Activated T-helper 1 cell treated with anti-CD3 and anti-CD28 coated beads, Interleukin-2, amount 50 U/mL, for 16 hours (primary cell): ENCODE measurements at regions not wholly inside any gene's neighbourhood (a gene's known extent, or its start where the extent isn't known, plus 50 kb on each side); places are given as distances from the start of the nearest gene placed in this dataset.

ENCODE experiments used
- DNase-seq, 2 donors: peaks; one replicate each; pipeline ENCODE4 v3.0.0-alpha.2; 2020; ENCODE audit warnings: low read depth in 1 of 2, low spot score in 1 of 2

DNA sequence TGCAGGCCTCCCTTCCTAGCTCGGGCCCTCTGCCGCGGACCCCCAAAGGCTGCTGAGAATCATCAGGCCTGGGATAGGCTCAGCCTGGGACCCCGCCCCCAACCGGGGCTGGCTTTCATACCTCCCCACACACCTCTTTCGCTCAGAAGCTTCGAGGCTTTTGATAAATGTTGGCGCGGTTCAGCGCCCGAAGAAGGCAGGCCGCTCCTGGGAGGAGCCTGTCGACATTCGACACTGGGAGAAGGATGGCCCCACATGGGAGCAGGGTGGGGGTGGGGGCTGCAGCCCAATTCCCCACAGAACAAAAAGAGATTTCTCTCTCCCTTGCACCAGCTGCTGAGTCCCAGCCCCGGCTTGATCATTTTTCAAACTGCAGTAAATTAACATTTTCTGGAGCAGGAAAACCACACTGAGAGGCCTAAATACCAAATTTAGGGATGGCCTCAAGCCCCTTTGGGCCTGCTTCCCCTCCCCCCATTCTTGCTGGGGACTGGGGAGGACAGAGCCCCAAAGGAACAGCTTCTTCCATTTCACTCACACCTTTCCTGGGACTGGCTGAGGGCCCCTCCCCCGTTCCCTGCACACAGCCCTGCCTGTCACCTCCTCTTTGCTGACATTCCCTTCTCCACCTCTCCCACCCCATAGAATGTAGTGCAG is 112.9 kb upstream of the PJA1 start:
- no peak for DNase-seq

DNA sequence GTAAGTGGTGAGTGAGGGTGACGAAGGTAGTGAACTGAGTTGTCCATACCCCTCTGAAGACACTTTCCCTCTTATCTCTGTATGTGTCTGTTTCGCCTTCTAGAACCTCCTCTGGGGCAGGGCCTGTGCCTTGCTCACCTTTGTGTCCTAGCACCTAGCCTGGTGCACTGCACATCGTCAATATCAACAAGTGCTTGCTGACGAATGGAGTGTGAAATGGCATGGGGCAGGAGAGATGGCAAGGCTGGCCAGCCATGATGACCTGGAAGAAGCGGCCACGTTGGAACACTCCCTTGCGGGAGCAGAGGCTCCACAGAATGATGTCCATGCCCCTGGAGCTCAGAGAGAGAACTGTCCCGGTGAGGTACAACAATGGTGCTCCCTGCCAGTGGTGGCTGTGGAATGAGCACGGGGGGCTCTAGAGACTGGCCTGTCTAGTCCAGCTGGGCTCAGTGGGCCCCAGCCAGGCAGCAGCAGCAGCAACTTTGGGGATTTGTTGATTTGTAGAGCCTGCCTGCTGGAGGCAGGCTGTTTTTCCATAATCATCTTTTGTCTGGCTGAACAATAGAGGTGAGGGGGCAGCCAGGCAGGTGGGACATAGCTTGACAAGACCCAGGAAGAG is 112.2 kb upstream of the PJA1 start:
- no peak for DNase-seq

DNA sequence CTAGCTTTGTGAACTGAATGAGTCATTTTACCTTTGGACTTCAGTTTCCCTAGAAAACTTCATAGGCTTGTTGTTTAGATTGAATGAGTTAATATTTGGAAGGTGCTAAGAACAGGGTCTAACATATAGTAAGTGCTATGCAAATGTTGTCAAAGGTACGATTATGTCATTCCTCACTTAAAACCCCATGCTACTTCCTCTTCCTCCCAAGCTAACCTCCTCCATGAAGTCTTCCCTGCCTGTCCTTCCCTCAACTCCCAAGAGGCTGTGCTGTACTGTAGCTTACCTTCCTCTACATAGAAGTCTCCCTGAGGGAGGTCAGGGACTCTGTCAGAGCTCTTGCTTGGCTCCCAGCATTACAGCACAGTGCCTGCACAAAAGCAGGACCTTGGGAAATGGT is 103.4 kb upstream of the PJA1 start:
- DNase-seq = no peak

DNA sequence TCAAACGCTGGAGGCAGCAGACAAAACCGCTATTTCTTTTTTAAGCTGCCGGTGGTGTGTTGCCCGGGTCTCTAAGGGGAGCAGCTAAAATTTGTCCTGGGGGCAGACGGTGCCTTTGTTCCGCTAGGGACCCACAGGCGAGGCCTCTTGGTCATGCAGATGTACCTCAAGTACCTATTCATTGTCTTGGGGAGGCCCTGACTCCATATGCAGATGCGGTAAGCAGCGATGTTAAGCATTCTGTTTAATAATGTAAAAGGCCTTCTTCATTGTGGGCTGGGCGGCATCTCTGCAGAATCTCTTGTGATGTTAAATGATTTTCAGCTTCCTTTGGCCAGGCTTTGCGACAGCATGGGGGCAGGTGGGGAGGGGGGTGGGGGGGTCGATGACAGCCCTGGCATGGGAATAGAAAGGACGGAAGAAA is 98.9 kb upstream of the PJA1 start:
- no peak for DNase-seq

- DNase-seq = no peak
These were observed 98.1 kb upstream of the PJA1 start for GRCh38 chrX:69263251-69263820.

DNA sequence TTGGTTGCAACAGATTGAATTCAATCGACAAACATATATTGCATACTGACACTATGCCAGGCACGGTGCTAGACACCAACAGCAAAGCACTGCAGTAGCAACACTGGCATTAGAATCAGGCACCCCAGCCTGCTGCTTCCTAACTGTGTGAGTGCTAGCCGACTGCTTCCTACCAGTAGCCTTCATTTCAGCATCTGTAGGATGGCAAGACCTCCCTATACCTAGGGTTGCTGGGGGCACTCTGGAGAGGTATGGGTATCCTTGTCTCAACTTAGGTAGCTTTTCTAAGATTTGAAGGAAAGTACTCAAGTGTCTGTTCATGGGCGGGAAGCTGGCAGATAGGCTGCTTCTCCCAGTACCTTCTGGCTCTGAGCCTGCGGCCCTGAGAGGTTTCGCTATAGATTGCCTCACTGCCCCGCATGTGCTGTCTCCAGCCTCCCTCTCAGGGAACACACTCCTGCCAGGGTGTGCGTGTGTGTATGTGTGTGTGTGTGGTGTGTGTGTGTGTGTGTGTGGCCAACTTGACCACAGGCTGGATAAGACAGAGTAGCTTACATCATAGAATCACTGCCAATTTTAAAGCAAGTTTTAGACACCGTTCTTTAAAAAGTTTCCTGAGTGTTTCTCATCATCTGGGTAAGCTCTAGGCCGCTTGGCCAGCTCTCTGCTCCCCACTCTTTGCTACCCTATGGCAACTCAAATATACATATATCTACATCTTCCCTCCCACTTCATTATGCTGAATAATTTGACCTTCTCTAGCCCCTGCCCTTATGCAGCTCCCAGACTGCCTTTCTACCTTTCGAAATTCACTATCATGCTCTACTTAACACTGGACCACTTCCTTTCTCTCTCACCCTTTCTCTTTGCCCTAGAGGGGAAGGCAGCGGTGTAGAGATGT is 97.0 kb upstream of the PJA1 start:
- DNase-seq = no peak

GRCh38 chrX:69260169-69260568 is 94.9 kb upstream of the PJA1 start:
- no peak for DNase-seq

DNA sequence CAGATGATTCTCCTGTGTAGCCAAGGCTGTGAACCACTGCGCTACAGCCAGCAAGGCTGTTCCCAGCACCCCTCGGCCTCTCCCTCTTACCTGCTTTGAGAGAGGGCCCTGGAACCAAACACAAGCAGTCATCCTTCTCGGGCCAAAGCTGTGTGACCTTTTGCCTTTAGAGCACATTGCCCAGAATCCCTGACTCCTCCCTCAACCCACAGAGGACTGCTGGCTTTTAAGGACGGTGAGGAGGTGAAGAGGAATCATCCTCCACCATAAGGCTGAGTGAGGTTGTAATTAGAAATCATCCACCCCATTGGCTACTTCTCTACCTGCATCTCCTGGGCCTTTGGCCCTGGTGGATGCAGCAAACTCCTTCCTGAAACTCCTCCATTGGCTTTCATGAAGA is 93.6 kb upstream of the PJA1 start:
- no peak for DNase-seq

GRCh38 chrX:69257499-69258127 is 92.4 kb upstream of the PJA1 start:
- DNase-seq = no peak

DNA sequence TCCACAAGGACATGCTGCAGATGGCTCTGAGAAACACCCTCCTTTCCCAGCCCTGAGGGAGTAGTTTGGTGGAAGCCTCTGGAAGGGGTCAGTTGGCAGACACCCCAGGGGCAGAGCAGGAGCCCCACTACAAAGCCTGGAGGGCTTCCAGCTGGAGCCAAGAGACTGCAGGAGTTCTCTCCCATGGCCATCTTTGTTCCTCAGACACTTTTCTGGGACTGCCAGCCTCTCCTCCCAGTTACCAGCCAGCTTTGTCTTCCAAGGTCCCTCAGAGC is 91.0 kb upstream of the PJA1 start:
- no peak for DNase-seq

DNA sequence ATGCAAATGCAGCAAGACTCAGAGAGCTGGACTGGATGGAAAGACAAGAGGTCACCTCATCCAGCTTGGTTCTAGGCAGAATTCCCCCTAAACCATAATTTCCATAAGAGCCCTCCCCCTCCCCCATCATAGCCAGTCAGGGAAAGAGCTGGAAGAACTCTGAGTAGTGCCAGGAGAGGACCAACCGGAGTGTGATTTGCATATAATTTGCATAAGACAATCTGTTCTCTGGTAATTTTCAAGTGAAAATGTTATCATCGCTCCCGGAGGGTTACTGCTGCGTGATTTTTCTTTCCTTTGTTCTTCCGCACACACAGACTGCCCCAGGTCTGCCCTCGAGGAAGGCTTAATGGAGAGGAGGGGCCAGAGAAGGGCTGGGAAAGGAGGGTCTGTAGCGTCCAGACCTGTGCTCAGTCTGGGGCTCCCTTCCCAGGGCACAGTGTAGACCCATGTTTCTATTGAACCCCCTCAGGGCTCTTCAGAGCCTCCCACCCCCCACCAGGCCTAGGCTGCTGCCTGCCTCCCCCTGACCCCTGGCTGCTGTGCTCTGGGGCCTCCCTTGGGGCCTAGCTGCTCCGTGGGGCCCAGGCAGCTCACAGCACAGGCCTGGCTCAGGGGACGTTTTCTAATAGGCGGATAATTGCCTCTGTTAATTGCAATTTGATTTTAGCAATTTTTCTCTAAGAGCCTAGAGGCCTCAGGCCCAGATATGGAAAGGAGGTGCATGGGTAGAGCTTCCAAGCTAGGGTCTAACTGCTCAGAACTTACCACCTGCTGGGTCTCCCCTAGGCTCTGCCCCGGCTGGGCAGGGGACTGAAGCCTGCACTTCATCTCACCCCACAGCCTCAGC is 90.4 kb upstream of the PJA1 start:
- no peak for DNase-seq

DNA sequence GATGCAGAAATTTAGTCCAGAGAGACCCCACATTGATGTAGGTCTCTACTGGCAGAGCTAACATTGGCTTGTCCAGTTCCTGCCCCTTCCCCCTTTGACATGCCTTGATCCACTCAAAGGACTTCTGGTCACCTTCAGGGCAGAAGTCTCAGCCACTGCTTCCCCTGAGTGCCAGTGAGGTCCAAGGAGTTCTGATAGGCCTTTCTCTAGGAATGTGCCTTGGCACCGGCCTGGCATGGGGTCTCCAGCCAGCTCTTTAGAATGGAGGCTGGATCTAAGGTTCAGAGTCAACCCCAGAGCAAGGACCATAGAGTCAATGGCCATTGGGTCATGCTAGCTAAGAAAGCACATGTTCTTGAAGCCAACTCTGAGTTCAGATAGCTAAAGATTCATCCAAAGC is 88.6 kb upstream of the PJA1 start:
- no peak for DNase-seq

- no peak for DNase-seq
These were observed 78.0 kb upstream of the PJA1 start for GRCh38 chrX:69243276-69243675.

DNA sequence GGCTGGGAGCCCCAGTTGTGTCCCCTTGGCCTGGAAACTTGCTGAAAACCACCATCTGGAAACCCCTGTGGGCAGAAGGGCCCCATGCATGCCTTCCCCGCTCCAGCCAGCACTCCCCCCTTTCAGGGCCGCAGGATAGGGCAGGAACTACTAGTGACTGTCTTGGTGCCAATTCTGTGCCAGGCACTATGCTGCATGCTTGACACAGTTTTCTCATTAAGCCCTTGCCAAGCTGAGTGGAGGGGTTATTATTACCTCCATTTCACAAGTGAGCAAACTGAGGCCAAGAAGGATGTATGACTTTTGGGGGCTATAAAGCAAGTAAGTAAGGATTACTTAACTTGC is 73.6 kb upstream of the PJA1 start:
- no peak for DNase-seq

DNA sequence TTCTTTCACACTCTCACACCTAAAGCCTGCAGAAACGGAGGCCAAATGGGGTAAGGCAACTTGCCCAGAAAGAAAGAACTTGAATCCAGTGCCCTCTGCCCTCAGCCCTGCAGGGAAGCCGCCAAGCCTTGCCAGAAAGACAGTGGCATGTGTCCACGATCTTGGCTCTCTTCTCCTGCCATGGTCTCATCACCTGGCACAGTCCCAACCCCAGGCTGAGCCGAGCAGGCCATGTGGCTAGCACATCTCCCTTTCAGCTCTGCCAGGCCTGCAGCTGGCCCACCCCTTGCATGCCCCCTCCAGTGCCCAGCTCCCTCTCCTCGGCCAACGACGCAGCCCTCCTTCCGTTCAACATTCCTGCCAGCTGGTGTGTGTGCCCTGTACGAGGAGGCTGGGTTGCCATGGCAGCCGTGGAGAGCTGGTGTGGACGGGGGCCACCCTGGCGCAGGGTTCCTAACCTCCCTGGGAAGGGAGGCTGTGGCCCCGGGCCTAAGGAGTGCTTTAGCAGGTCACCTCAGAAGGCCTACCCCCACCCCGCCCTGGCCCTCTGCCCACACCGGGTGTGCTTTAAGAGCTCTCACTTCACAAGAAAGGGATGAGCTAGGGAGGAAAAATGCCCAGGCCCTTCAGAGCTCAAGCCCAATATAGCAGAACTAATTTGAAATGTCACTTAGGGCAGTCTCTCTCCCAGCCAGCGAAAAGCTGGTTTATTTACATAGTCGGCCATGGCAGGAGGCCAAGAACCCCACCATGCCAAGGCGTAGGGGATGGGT is 73.0 kb upstream of the PJA1 start:
- no peak for DNase-seq

- DNase-seq = no peak
These were observed 72.0 kb upstream of the PJA1 start for GRCh38 chrX:69237236-69237635.

GRCh38 chrX:69236641-69237040 is 71.4 kb upstream of the PJA1 start:
- DNase-seq = no peak

DNA sequence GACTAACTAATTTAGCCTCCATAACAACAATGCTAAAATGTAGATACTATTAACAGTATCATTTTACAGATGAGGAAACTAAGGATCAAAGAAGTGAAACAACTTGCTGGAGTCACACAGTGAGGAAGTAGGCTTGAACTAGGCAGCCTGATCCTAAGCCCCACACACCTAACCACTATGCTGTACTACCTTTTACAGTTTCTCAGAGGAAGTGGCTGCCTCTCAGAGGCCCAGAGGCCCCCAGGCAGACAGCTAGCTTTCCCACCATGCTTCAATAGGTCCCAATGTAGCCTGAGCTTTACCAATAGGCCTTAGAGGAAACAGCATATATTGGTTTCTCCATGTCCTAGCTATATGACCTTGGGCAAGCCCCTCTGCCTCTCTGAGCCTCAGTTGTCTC is 69.4 kb upstream of the PJA1 start:
- DNase-seq = no peak

- DNase-seq = no peak
These were observed 67.7 kb upstream of the PJA1 start for GRCh38 chrX:69232945-69233344.

- DNase-seq = no peak
These were observed 66.7 kb upstream of the PJA1 start for GRCh38 chrX:69231903-69232302.
